GM12878 (cell line): ENCODE measurements at regions not wholly inside any gene's neighbourhood (a gene's known extent, or its start where the extent isn't known, plus 50 kb on each side); places are given as distances from the start of the nearest gene placed in this dataset.

Experiments
- ATAC-seq: fragments of 200-7000 bp; cut with Tn5 transposase; 3 replicates; pipeline ENCODE4 v1.9.1; 2020; ENCODE audit warnings: mild to moderate bottlenecking, moderate library complexity
- BruUV-seq: library from RNA; stranded (reverse); fragments of 400-500 nt; replicated peaks from 2 replicates; lab custom pipeline; 2021; lab: Mats Ljungman, UMichigan
- CTCF ChIA-PET: fragments of 300-600 bp; sonication (Branson Sonifier 250); formaldehyde crosslinking; extraction: SDS; loops from one replicate; lab custom pipeline; 2021; ENCODE audit warnings: inconsistent platforms; lab: Yijun Ruan, JAX
- POLR2A ChIA-PET: fragments of 350-600 bp; formaldehyde crosslinking; extraction: SDS; loops from one replicate; lab custom pipeline; 2021; ENCODE audit warnings: inconsistent platforms; lab: Charles Lee
- RAD21 ChIA-PET: fragments of 300-600 bp; sonication (Branson Sonifier 250); formaldehyde crosslinking; loops from one replicate; lab custom pipeline; 2023; ENCODE audit warnings: antibody characterized with exemption; ENCODE audit not compliant: unreplicated experiment; lab: Charles Lee
- SMC1A ChIA-PET: fragments of 300-600 bp; sonication (Branson Sonifier 250); formaldehyde crosslinking; loops from one replicate; lab custom pipeline; 2023; ENCODE audit not compliant: unreplicated experiment, uncharacterized antibody; lab: Charles Lee
- DNase-seq: peaks from one replicate; pipeline ENCODE4 v3.0.0-alpha.2; 2011; ENCODE audit warnings: low read depth, low spot score
- FAIRE-seq: peaks from 3 replicates; lab custom pipeline; 2011; peaks lifted over from hg19 to GRCh38; lab: Jason Lieb, UNC
- H2AFZ ChIP-seq: 2 replicates; pipeline ENCODE4 v1.6.0; 2011; ENCODE audit warnings: low read depth, low read length, control low read depth; ENCODE audit not compliant: control insufficient read depth
- H3K27ac ChIP-seq: 2 replicates; pipeline ENCODE4 v1.5.1; 2011; ENCODE audit warnings: control low read depth; ENCODE audit not compliant: control insufficient read depth, insufficient read depth
- H3K27me3 ChIP-seq, 2 experiments: replicated peaks in 1 of 2; 2 replicates each; pipeline versions ENCODE4 v1.6.0 to v1.6.1; 2011; ENCODE audit warnings: low read length in 1 of 2; ENCODE audit not compliant: control insufficient read depth in 2 of 2, insufficient read depth in 2 of 2
- H3K36me3 ChIP-seq, 2 experiments: 2 replicates each; pipeline ENCODE4 v1.5.1; 2011; ENCODE audit warnings: low read length in 1 of 2; ENCODE audit not compliant: control insufficient read depth in 2 of 2, insufficient read depth in 2 of 2
- H3K4me1 ChIP-seq: 2 replicates; pipeline ENCODE4 v1.6.1; 2011; ENCODE audit warnings: mild to moderate bottlenecking, low read length, moderate library complexity, mixed read lengths; ENCODE audit not compliant: control insufficient read depth, insufficient read depth
- H3K4me2 ChIP-seq: 2 replicates; pipeline ENCODE4 v1.6.0; 2011; ENCODE audit warnings: control low read depth; ENCODE audit not compliant: control insufficient read depth, insufficient read depth
- H3K4me3 ChIP-seq: fragments of 200-600 bp; sonication (generic); 2 replicates; pipeline ENCODE4 v1.5.1; 2016
- H3K79me2 ChIP-seq: 2 replicates; pipeline ENCODE4 v1.6.0; 2011; ENCODE audit warnings: low read length; ENCODE audit not compliant: control insufficient read depth, insufficient read depth
- H3K9ac ChIP-seq: 2 replicates; pipeline ENCODE4 v1.8.0; 2011; ENCODE audit warnings: low read length, control low read depth, mixed read lengths; ENCODE audit not compliant: control insufficient read depth, insufficient read depth
- H3K9me3 ChIP-seq: replicated peaks from 3 replicates; pipeline ENCODE4 v1.5.1; 2011; ENCODE audit warnings: mild to moderate bottlenecking, low read length; ENCODE audit not compliant: control insufficient read depth, insufficient read depth
- H4K20me1 ChIP-seq: 2 replicates; pipeline ENCODE4 v1.6.0; 2011; ENCODE audit not compliant: control insufficient read depth, insufficient read depth
- CBFB ChIP-seq: IDR thresholded peaks from 2 replicates; pipeline ENCODE4 v1.6.1; 2016; ENCODE audit warnings: antibody characterized with exemption, low read depth
- CHD4 ChIP-seq: fragments of 200-600 bp; sonication (generic); IDR thresholded peaks from 2 replicates; pipeline ENCODE4 v1.6.1; 2016; ENCODE audit warnings: mild to moderate bottlenecking
- FOS ChIP-seq: IDR thresholded peaks from 3 replicates; pipeline ENCODE4 v1.6.1; 2011; ENCODE audit warnings: borderline replicate concordance; ENCODE audit not compliant: insufficient read length; ENCODE audit errors: extremely low read depth
- KLF5 ChIP-seq: fragments of 450-650 bp; IDR thresholded peaks from 2 replicates; pipeline ENCODE4 v1.6.1; 2014; ENCODE audit warnings: mild to moderate bottlenecking; ENCODE audit not compliant: partially characterized antibody
- MTA2 ChIP-seq: fragments of 450-650 bp; IDR thresholded peaks from 2 replicates; pipeline ENCODE4 v1.6.1; 2016; ENCODE audit warnings: low read depth, mild to moderate bottlenecking, moderate library complexity
- MYB ChIP-seq: fragments of 150-350 bp; IDR thresholded peaks from 2 replicates; pipeline ENCODE4 v1.6.1; 2014; ENCODE audit warnings: mild to moderate bottlenecking, low read depth, low read length, borderline replicate concordance
- NFIC ChIP-seq: IDR thresholded peaks from 2 replicates; pipeline ENCODE4 v1.6.1; 2012; ENCODE audit warnings: low read depth, mild to moderate bottlenecking, inconsistent platforms, low read length, moderate library complexity
- NKRF ChIP-seq: fragments of 450-650 bp; conservative IDR thresholded peaks from 2 replicates; pipeline ENCODE4 v1.6.1; 2017; ENCODE audit warnings: mild to moderate bottlenecking, moderate library complexity
- PAX8 ChIP-seq: fragments of 450-650 bp; IDR thresholded peaks from 2 replicates; pipeline ENCODE4 v1.6.1; 2017; ENCODE audit warnings: mild to moderate bottlenecking, moderate library complexity
- SUPT20H ChIP-seq: IDR thresholded peaks from 2 replicates; pipeline ENCODE4 v1.6.1; 2011; ENCODE audit warnings: low read depth, mild to moderate bottlenecking, low read length, moderate library complexity, borderline replicate concordance; ENCODE audit not compliant: control insufficient read depth
- TCF7 ChIP-seq: IDR thresholded peaks from 2 replicates; pipeline ENCODE4 v1.6.1; 2014; ENCODE audit warnings: antibody characterized with exemption, borderline replicate concordance
- YY1 ChIP-seq: IDR thresholded peaks from 2 replicates; pipeline ENCODE4 v1.6.1; 2011; ENCODE audit warnings: low read depth, mild to moderate bottlenecking, low read length
- ZNF217 ChIP-seq: fragments of 450-650 bp; IDR thresholded peaks from 2 replicates; pipeline ENCODE4 v1.6.1; 2017; ENCODE audit warnings: antibody characterized with exemption, mild to moderate bottlenecking
- ZNF622 ChIP-seq: fragments of 450-650 bp; IDR thresholded peaks from 2 replicates; pipeline ENCODE4 v1.6.1; 2017; ENCODE audit warnings: mild to moderate bottlenecking, inconsistent platforms
- WGBS: methylation state at CpG from one replicate; pipeline ENCODE4 v1.1.6; 2016; ENCODE audit warnings: low lambda C conversion rate; ENCODE audit not compliant: insufficient replicate concordance, insufficient coverage; ENCODE audit errors: missing lambda C conversion rate; 5-methylcytosine and 5-hydroxymethylcytosine counted together
- in situ Hi-C: fragments of 300-500 bp; cut with MboI; formaldehyde crosslinking; loops from 9 replicates; pipeline ENCODE4 v1.14.3; 2018; ENCODE audit warnings: mixed read lengths
- intact Hi-C: fragments of 100-400 bp; cut with micrococcal nuclease; formaldehyde crosslinking; loops from one replicate; pipeline ENCODE4 v1.14.2; 2022; ENCODE audit not compliant: unreplicated experiment

- intact Hi-C loops (no loop called here), in situ Hi-C loops (no loop called here)
- BruUV-seq, result no TSS peak
- no peak overlapping the region for H3K4me2 ChIP-seq
- no peak overlapping the region for H3K9ac ChIP-seq
- no peaks in the 10 kb centered on the region for H3K4me1 ChIP-seq
- H3K27me3 ChIP-seq, result no peaks in the 10 kb centered on the region
- no peaks in the 10 kb centered on the region for H3K9me3 ChIP-seq
- ChIA-PET RAD21 (no interaction called here), POLR2A (no interaction called here)
- 23% methylated on average over 3 of the region's 3 CpGs for whole genome bisulfite sequencing
- no peaks in the 10 kb centered on the region for H4K20me1 ChIP-seq
- ATAC-seq (no peak), FAIRE-seq (no peak), DNase-seq (no peak)
- no peak overlapping the region for H2AFZ ChIP-seq
- no peaks in the 10 kb centered on the region for H3K36me3 ChIP-seq
- H3K27ac ChIP-seq, result no peak overlapping the region
- no peak for TF ChIP-seq TCF7
- TF ChIP-seq PAX8, result no peak
- TF ChIP-seq, all 136 proteins: peak for 0
- Histone ChIP-seq H3K4me3 (no peak overlapping the region), H3K79me2 (no peaks in the 10 kb centered on the region)
- ChIA-PET SMC1A (no interaction called here), CTCF (no interaction called here)
Measured at GRCh38 chr12:58668233-58668632, 252.1 kb downstream of the LRIG3 start.

GRCh38 chr12:58668871-58669270 is 251.4 kb downstream of the LRIG3 start:
- FAIRE-seq (no peak), ATAC-seq (no peak), DNase-seq (no peak)
- intact Hi-C loops, result no loop called here
- in situ Hi-C loops, result no loop called here
- BruUV-seq, result no TSS peak
- ChIA-PET SMC1A (no interaction called here), RAD21 (no interaction called here), POLR2A (no interaction called here), CTCF (no interaction called here)
- H3K9ac ChIP-seq, result no peak overlapping the region
- H3K27ac ChIP-seq, result no peak overlapping the region
- no peak overlapping the region for H3K4me3 ChIP-seq
- WGBS, result 7% methylated on average over 1 of the region's 1 CpG
- H2AFZ ChIP-seq, result no peak overlapping the region
- H3K4me2 ChIP-seq, result no peak overlapping the region
- no peaks in the 10 kb centered on the region for H3K9me3 ChIP-seq
- no peaks in the 10 kb centered on the region for H3K4me1 ChIP-seq
- no peak for TF ChIP-seq SUPT20H
- TF ChIP-seq MYB, result no peak
- no peak for TF ChIP-seq FOS
- TF ChIP-seq NFIC, result no peak
- TF ChIP-seq YY1, result no peak
- no peak for TF ChIP-seq CBFB
- TF ChIP-seq KLF5, result no peak
- TF ChIP-seq NKRF, result no peak
- TF ChIP-seq MTA2, result no peak
- TF ChIP-seq CHD4, result no peak
- no peak for TF ChIP-seq ZNF622
- no peak for TF ChIP-seq ZNF217
- H3K27me3 ChIP-seq, result no peaks in the 10 kb centered on the region
- H4K20me1 ChIP-seq, result no peaks in the 10 kb centered on the region
- H3K36me3 ChIP-seq, result no peaks in the 10 kb centered on the region
- H3K79me2 ChIP-seq, result no peaks in the 10 kb centered on the region
